GM21381 (cell line): ENCODE measurements at regions not wholly inside any gene's neighbourhood (a gene's known extent, or its start where the extent isn't known, plus 50 kb on each side); places are given as distances from the start of the nearest gene placed in this dataset.

Experiments used
- ATAC-seq: cut with Tn5 transposase; IDR thresholded peaks from one replicate; pipeline ENCODE4 v1.9.1; 2021; ENCODE audit warnings: mild to moderate bottlenecking, moderate library complexity; ENCODE audit not compliant: unreplicated experiment

DNA sequence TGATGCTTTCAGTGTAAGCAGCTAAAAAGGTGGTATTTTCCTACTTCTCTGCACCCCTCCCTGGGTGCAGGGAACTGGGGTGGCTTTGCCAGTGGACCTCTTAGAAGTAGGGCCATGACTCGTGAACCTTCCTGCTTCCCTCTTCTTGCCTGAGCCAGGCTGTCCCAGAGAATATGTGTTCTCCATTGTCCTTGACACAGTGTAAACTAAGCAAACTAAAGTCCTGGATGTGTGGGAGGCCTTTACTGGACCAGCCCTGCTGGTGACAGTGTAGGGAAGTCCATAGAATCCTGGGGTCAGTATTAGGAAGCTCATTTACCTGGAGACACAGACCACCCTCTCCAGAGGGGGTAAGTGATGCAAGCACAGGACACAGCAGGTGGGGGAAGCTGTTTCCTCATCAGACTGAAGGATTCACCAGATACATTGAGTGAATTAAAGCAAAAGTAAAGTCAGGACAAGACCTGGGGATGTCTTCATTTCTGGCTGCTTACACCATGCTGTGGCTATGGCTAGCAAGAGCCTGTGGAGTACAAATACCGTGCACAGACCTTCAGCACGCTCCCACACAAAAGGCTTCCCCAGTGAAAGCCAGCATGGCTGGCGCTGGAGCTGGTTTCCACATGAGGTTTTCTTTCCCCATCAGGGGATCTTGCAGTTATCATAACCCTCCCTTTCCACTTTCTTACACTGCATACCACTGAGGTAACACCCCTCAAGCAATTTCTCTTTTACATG lies 64.8 kb upstream of the LPP start:
- no peak for ATAC-seq

DNA sequence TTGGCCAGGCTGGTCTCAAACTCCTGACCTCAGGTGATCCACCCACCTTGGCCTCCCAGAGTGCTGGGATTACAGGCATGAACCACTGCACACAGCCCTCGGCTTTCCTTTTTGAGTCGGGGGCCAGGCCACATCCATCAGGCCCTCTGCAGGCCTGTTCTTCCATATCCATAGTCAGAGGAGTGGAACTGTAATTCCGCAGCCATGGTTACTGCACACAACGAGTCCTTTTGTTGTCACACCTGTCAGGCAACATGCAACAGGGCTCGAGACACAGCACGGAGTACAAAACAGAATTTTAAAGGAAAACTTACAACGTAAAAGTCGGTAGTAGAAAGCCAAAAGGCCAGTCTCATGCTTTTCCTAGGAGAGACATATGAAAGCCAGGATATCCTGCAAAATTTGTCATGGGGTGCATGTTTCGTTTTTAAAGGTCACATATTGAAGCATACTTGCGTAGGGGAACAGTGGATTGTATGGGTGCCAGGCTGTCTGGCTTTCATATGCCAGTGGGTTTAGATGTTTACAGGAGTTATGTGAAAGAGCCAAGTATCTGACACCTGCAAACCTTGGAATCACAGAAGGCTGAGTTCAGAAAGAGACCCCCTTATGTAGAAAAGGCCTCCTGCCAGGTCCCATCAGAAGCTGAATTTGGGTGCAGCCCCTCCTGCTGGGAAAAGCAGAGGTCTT lies 63.2 kb upstream of the LPP start:
- ATAC-seq, result no peak

DNA sequence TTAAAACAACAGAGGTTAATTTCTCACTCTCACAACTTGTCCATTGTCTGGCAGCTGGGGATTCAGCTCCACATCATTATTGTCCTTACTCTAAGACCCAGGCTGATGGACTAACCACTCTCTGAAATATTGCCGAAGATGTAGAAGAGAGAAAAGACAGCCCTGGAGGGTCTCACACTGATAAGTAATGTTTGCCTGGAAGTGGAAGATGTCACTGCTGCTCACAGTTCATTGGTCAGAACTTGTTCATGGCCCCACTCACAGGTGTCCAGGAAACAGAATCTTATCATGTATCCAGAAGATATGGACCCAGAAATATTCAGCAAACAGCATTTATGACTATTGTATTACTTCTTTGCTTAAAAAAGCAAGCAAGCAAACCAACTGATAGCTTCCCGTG lies 62.2 kb upstream of the LPP start:
- ATAC-seq, result no peak

DNA sequence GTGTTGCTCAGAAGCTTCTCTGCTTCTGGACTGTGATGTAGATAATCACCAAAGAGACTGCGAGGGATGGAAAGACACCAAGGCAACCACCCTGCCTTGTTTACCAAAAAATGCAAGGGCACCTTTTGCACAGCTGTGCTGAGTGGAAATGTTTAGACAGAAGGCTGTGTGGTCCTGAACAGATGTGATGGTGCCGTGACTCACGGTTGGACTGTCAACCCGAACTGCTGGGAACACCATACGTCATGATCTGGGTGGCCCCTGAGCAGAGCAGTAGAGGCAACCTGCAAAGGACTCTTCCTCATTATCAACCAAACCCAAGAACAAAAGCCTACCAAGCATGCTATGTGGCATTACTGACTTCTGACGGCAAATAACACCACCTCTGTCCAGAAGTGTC lies 61.3 kb upstream of the LPP start:
- no peak for ATAC-seq

DNA sequence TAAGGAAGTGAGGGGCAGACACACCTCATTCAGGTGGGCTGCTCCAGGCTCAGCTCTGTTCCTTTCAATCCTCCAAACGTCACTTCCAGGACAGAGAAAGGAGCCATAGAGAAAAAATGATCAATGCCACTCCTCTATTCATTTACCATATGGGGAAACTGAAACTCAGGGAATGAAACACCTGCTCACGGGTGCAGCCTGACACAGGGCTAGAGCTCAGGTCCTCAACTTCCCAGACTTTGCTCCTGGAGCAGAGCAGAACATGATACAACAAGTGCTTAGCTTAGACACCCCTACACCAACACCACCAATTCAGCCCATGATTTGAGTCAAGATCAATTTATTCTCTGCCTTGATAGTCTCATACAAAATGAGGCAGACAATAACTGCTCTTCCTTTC lies 58.5 kb upstream of the LPP start:
- no peak for ATAC-seq

DNA sequence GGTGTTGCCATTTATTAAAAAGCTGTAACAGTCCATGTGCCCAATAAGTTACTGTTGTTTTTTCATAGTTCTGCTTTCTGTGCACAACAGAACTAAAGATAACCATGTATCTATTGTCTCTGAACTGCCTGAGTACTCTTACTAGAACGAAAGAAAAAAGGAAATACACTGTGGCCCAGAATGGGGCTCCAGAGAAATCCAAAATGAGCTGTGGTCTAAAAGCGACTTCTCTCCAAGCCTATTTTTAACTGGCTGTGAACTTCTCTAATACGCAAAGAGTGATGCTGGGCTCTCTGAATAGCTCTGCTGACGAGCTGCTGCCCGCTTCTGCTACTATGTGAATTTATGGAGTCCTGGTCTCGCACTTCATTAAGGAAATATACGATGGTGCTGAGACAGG lies 56.2 kb upstream of the LPP start:
- no peak for ATAC-seq

DNA sequence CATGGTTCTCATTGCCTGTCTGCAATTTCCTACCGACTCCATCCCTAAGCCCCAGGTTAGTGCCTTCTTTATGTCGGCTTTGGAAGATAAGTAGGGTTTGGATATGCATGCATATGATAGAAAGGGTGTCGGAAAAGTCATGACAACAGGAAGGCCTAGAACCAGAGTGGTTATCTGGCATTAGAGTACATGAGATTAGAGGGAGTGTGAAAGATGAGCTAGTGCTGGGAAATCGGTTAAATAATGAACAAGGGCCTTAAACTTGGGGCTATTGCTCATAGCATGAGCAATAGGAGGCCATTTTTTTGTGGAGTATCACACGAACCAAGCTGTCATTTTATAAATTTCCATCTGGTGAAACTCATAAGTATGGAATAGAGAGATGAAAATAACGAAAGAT lies 54.0 kb upstream of the LPP start:
- no peak for ATAC-seq

DNA sequence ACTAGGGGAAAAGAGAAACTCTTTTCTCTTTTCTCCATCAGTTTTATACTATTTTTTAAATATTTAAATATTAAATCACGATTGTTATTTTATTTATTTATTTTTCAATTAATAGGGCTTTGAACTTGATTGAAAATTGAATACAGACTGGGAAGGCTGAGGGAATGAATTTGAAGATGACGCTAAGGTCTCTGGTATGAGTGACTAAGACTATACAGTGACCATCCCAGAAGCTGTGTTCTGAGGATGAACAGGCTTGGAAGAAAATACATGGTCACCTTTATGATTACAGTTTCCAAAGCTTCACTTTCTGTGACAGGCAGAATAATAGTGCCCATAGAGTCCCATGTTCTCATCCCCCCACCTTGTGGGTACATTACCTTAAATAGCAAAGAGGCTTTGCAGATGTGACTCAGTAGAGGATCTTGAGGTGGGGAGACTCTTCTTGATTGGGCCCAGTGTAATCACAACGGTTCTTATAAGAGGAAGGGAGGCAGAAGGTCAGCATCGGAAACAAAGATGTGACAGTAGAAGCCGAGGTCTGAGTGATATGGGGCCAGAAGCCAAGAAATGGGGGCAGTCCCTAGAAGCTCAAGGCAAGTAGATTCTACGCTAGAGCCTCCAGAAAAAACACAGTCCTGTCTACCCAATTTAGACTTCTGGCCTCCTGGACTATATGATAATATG lies 51.0 kb upstream of the LPP start:
- no peak for ATAC-seq

DNA sequence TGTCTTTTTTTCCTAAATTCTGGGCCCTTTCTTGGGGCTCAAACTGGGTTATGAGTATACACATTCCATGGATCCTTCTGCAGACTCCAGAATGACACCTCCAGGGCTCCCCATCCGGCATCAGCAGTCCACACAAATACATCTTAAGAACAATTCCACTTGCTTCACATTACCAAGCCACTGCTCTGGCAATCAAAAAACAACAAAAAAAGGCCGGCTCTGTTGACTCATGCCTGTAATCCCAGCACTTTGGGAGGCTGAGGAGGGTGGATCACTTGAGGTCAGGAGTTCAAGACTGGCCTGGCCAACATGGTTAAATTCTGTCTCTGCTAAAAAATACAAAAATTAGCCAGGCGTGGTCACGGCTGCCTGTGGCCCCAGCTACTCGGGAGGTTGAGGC lies 49.9 kb upstream of the LPP start:
- ATAC-seq, result no peak
